Cardiac fibroblast (primary cell): ENCODE measurements at regions not wholly inside any gene's neighbourhood (a gene's known extent, or its start where the extent isn't known, plus 50 kb on each side); places are given as distances from the start of the nearest gene placed in this dataset.
A peak's percentile ranks its signal among the peaks of the same experiment; 100 is the strongest.

Experiments used
- DNase-seq, 2 donors: peaks; one replicate each; pipeline versions ENCODE4 v3.0.0 to v3.0.0-alpha.2; 2010; ENCODE audit warnings: low read depth in 2 of 2
- H3K4me3 ChIP-seq, 2 donors: replicated peaks in 1 of 2; 1 replicate in 1 of 2; 2 replicates in 1 of 2; pipeline ENCODE4 v1.5.1; 2011; ENCODE audit warnings: low read depth in 2 of 2, low read length in 2 of 2, mild to moderate bottlenecking in 2 of 2, moderate library complexity in 1 of 2
- CTCF ChIP-seq: IDR thresholded peaks from one replicate; pipeline ENCODE4 v1.5.1; 2011; ENCODE audit warnings: low read depth, mild to moderate bottlenecking, low read length, inconsistent platforms

GRCh38 chr1:194478731-194479130, 1292.3 kb upstream of the B3GALT2 start:
- TF ChIP-seq CTCF = no peak
- DNase-seq = no peak

GRCh38 chr1:194477908-194478307, 1291.5 kb upstream of the B3GALT2 start:
- DNase-seq = no peak
- no peak overlapping the region for H3K4me3 ChIP-seq
- TF ChIP-seq CTCF = no peak

More at GRCh38 chr1:194478731-194479130, 1292.3 kb upstream of the B3GALT2 start:
- H3K4me3 ChIP-seq = no peak overlapping the region

- TF ChIP-seq CTCF = no peak
- no peak for DNase-seq
- H3K4me3 ChIP-seq = no peak overlapping the region
Observed at GRCh38 chr1:194476872-194477271, 1290.5 kb upstream of the B3GALT2 start.

- no peak for TF ChIP-seq CTCF
- DNase-seq = no peak
- H3K4me3 ChIP-seq = no peak overlapping the region
Observed at GRCh38 chr1:194476351-194476750, 1289.9 kb upstream of the B3GALT2 start.

GRCh38 chr1:194474701-194475100, 1288.3 kb upstream of the B3GALT2 start:
- no peak overlapping the region for H3K4me3 ChIP-seq
- no peak for TF ChIP-seq CTCF
- DNase-seq = peak in 1 of 2 donors; percentile 0

GRCh38 chr1:194473766-194474165, 1287.4 kb upstream of the B3GALT2 start:
- no peak for DNase-seq
- no peak for TF ChIP-seq CTCF
- H3K4me3 ChIP-seq = no peak overlapping the region

GRCh38 chr1:194469282-194469681, 1282.9 kb upstream of the B3GALT2 start:
- TF ChIP-seq CTCF = no peak
- DNase-seq = no peak
- no peak overlapping the region for H3K4me3 ChIP-seq
